CD4-positive, alpha-beta T cell treated with Interleukin-2 at 100 ng/mL for 4 hours (primary cell): ENCODE measurements at regions not wholly inside any gene's neighbourhood (a gene's known extent, or its start where the extent isn't known, plus 50 kb on each side); places are given as distances from the start of the nearest gene placed in this dataset.
"Not testable (repeated sequence)": the region's sequence is repeated elsewhere in the genome, so short reads cannot be mapped to it uniquely, and the experiment has no call there.

Experiments used
- DNase-seq: peaks from one replicate; pipeline ENCODE4 v3.0.0-alpha.2; 2020; ENCODE audit warnings: low spot score

- DNase-seq, result no peak
These were observed 286.2 kb upstream of the SGK1 start for GRCh38 chr6:134604014-134604676.

DNA sequence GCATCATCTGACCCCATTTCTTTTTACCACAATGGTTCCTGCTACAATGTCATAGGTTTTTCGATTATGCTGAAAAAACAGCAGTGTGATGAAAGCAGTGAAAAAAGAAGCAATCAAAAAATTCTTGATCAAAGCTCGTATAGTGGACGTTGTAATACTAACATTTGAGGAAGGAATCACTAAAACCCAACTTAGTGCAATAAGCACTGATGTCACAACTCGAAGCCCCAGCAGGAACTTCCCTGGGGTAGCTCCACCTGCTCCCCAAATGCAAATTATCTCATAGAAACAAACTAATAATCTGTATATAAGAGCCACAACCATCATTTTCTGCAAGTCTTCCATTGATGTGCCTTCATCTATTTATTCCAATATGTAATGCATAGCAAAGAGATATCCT lies 285.6 kb upstream of the SGK1 start:
- DNase-seq, result no peak

DNA sequence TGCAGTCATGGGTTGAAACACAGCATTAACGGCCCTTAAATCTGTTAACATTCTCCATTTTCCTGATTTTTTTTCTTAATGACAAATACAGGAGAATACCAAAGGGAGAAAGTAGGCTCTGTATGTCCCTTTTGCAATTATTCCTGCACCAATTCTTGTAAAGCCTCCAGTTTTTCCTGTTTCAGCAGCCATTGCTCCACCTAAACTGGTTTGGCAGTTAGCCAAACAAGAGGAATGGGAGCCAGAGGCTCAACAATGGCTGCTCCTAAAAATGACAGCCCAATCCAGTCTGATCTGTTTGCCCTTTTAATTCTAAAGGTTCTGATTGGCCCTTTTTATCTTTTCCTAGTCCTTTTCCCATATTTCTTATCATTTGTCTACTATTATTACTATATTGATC lies 284.2 kb upstream of the SGK1 start:
- no peak for DNase-seq

DNA sequence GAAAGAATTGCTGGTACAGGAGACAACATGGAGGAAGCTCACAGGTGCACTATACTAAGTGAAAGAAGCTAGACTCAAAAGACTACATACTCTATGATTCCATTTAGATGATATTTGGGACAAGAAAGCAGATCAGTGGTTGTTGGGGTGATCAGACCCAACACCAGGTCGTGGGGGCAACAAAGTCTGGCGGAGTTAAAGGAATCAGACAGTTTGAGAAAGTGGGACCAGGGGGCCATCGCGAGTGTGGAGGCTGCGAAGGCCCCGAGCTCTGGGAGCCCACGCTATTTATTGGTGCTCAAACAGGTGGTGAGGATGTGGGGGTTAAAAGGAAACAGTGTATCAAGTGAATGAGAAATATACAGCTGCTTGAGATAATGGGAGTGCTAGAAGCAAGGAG lies 282.8 kb upstream of the SGK1 start:
- no peak for DNase-seq

DNA sequence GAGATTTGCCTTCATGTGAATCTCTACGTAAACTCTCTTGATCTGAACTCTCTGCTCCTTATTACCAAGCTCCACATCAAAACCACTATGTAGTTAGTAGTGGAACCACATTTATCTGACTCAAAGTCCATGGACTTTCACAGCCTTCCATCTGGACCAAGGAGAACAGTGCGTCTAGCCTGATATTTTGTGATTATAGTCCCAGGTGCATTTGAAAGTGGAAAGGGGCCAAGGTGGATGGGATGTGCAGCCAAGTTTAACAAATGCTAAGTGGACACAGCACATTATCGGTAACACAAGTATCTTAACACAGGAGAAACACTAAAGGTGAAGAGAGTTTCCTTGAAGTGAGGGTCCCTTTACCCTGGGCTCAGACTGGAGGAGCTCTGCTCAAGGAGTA lies 281.2 kb upstream of the SGK1 start:
- no peak for DNase-seq

- no peak for DNase-seq
These were observed 278.3 kb upstream of the SGK1 start for GRCh38 chr6:134596191-134596590.

DNA sequence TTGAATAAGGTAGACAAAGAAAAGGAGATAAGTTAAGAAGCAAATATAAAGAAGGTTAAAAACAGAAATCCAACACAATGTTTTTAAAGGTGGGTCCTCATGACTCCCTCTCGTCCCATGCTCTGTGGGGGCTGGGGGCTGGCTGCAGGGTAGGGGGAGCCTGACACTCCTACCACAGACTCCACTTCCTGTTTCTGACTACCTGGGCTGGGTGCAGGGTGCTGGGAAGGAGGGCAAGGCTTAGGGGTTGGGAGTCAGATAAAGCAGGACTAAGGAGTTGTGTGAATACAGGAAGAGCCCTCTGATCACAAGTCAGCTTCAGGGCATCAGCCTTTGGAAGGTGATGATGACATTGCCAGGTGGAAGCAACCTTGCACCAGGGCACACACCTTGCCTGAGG lies 277.0 kb upstream of the SGK1 start:
- DNase-seq, result no peak

- DNase-seq, result no peak
These were observed 276.0 kb upstream of the SGK1 start for GRCh38 chr6:134593887-134594286.

- no peak for DNase-seq
These were observed 275.5 kb upstream of the SGK1 start for GRCh38 chr6:134593442-134593841.

DNA sequence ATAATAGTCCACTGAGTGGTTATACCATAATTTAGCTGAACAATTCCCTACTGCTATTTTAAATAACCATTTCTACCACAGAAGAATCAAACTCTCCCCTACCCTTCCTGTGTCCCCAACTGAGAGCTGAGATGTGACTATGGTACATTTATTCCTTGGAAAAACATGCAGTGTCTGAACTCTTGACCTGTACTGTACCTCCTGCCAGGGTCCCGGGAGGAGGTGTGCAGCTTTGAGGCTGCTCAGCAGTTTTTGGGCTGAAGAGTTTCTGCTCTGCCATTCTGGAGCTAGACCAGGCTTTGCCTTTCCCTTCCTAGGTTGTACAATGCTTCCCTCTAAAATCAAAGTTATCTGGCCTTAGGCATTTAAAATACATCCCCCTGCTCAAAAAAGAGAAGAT lies 275.1 kb upstream of the SGK1 start:
- no peak for DNase-seq

- no peak for DNase-seq
These were observed 272.5 kb upstream of the SGK1 start for GRCh38 chr6:134590449-134590848.

- no peak for DNase-seq
These were observed 272.1 kb upstream of the SGK1 start for GRCh38 chr6:134590004-134590403.

GRCh38 chr6:134589512-134589911 lies 271.6 kb upstream of the SGK1 start:
- no peak for DNase-seq

DNA sequence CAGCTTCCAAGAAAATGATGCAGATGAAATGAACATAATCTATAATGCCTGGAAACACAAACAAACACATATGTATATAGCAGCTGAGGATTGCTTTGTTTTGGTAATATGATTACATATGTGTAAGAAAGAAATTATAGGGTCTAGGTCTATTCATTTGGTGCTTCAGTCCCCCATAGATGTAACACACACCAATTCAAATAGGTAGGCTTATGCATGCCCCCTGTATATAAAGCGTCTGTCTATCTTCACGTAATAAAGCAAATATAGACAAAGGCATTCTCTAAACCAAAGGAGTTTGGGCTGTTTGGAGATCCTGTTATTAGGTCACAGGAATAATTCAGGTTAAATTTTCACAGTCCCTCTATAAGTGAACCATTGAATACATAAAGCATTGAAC lies 270.4 kb upstream of the SGK1 start:
- no peak for DNase-seq

DNA sequence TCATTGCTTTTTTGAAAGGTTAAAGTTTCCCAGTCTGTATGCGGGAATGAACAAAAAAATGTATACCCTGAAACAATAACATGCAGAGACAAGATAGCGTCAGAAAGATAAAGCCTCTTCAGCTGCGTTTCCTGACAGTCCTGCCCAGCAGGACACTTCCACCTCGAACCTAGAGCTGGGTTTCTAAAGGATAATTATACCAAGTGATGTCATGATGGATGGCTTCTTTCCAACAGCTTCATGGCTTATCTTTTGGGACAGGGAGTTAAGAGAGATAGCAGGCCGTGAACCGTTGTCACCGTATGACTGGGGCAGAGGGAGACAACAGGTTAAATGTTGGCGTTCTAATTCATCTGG lies 267.6 kb upstream of the SGK1 start:
- no peak for DNase-seq

DNA sequence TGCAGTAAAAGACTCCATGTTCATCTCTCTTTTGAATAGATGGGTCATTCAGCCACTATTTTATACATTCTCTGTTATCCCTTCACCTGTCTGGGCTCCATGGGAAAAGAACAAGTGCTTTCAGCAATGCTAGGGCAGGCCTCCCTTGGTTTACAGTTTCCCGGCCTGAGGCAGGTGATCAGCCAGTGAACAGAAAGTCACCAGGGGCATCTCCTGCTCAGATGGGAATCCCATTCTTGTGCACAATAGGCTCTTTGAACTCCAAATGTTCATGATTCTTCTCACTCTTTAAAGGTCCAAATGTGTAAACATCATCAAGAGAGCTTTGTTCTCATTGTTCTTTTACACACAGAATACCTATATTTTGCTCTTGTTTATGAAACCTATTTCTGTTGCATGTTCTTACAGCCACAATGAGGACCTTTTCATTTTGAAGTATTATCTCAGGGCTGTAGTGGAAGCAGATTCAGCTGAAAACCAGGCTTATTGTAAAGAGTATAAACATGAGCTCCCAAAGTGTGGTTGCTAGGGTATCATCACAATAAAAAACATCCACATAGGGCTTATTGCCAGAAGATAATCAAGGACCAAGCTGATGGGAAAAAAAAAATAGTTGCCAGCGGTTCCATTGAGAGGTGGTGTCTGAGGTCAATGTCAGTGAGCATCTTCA lies 267.1 kb upstream of the SGK1 start:
- no peak for DNase-seq

GRCh38 chr6:134577998-134578397 lies 260.1 kb upstream of the SGK1 start:
- no peak for DNase-seq

DNA sequence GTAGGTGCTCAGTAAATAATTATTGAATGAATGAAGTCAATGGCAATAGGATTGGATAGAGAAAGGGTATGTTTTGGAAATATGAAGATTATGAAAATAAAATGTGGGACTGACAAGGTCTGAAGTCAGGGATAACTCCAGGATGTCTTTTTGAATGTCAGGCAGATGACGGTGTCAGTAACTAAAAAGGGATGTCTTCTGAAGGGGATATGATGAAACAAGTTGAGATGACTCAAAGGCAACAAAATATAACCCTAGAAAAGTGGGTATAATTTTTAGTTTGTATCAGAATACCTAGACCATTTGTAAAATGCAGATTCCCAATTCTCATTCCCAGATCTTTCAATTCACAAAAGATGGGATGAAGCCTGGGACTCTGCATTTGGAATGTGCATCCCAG lies 257.3 kb upstream of the SGK1 start:
- no peak for DNase-seq

DNA sequence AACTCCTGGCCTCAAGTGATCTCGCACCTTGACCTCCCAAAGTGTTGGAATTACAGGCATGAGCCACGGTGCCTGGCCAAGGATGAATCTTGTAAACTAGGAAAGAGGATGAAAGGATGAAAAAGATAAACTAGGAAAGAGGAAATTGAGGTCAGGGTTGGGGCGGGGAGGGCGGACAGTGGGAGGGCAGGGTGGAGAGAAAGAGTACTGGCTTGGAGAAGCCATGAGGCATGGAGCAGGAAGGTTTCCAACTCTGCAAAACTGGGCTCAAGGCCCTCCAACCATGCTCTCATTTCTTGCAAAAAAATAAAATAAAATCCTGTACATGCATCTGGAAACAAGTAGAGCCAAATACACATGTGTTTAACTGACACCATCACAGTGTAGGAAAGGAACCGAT lies 256.6 kb upstream of the SGK1 start:
- DNase-seq, result no peak

DNA sequence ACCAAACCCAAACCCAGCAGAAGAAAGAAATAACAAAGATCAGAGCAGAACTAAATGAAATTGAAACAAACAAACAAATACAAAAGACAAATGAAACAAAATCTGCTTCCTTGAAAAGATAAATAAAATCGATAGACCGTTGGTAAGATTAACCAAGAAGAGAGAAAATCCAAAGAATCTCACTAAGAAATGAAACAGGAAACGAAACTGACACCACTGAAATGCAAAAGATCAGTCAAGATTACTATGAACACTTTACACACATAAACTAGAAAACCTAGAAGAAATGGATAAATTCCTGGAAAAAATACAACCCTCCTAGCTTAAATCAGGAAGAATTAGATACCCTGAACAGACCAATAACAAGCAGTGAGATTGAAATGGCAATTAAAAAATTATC lies 252.1 kb upstream of the SGK1 start:
- not testable (repeated sequence) for DNase-seq

DNA sequence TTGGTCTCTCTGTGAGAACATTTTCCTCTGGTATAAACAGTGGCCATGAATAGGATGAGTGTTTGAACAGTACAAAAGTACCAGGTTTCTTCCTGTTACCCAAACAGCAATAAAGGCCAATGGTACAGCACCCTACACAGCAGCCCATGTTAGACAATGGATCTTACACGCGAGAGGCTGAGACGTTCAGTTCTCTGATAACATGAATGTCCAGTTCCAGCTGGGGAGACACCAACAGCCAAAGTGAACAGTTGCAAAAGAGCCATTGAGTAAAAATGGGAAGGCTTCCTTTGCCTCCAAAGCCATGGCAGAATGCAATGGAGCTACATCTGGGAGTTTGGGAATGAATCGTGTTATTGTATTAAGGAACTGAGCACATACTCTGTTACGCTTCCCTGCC lies 246.8 kb upstream of the SGK1 start:
- no peak for DNase-seq

- no peak for DNase-seq
These were observed 242.1 kb upstream of the SGK1 start for GRCh38 chr6:134560019-134560418.

GRCh38 chr6:134557509-134557908 lies 239.6 kb upstream of the SGK1 start:
- no peak for DNase-seq

DNA sequence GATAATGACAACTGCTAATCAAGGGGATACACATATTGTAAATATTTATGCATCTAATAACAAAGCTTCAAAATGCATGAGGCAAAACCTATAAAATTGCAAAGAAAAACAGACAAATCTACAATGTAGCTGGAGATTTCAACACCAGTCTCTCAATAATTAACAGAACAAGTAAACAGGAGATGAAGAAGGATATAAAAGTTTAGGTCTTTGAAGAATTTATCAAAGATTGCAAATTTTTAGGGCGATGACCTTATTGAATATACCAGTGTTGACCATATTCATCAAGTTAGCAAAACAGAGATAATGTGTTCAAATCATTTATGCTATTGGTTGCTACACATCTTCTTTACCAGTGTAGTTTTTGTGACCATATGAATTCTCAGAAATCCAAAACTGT lies 237.8 kb upstream of the SGK1 start:
- DNase-seq, result no peak
